ENCODE measurements at regions not wholly inside any gene's neighbourhood (a gene's known extent, or its start where the extent isn't known, plus 50 kb on each side); places are given as distances from the start of the nearest gene placed in this dataset.
A peak's percentile ranks its signal among the peaks of the same experiment; 100 is the strongest.

- no peak overlapping the region for H3K27ac ChIP-seq (ENCODE audit: low read depth, low read length)
- Mint-ChIP-seq H3K27me3 (no peaks in the 10 kb centered on the region), H3K36me3 (no peaks in the 10 kb centered on the region), H3K27ac (no peak overlapping the region), H3K4me3 (no peak overlapping the region), H3K4me1 (no peaks in the 10 kb centered on the region), H3K9me3 (peaks cover 0 to 17% (median 4%) of the 10 kb centered on the region in 8 donors)
- no peaks in the 10 kb centered on the region for H3K9me3 ChIP-seq (ENCODE audit: control insufficient read depth in 1 of 2, low read length in 2 of 2)
- DNase-seq: no peak
- H3K36me3 ChIP-seq (ENCODE audit: insufficient read depth, low read length): no peaks in the 10 kb centered on the region
- intact Hi-C loops (cut with micrococcal nuclease): loop anchor here (10.0 kb wide), 1 partner anchor 57 kb away; no protein-coding TSS in a partner anchor
- ChIA-PET POLR2A (ENCODE audit: partially characterized antibody) (no interaction called here), CTCF (ENCODE audit: partially characterized antibody) (no interaction called here)
- no peaks in the 10 kb centered on the region for H3K27me3 ChIP-seq (ENCODE audit: insufficient read depth, low read length)
- H3K4me1 ChIP-seq (ENCODE audit: insufficient read depth, low read length): no peaks in the 10 kb centered on the region
- no peak overlapping the region for H3K4me3 ChIP-seq (ENCODE audit: low read length in 2 of 2)
These were observed 70.8 kb upstream of the MEOX2 start for GRCh38 chr7:15757041-15758000.

GRCh38 chr7:15755061-15755460 lies 68.6 kb upstream of the MEOX2 start:
- ChIA-PET CTCF (ENCODE audit: partially characterized antibody) (no interaction called here), POLR2A (ENCODE audit: partially characterized antibody) (no interaction called here)
- Histone ChIP-seq H3K4me1 (ENCODE audit: insufficient read depth, low read length) (no peaks in the 10 kb centered on the region), H3K36me3 (ENCODE audit: insufficient read depth, low read length) (no peaks in the 10 kb centered on the region), H3K27ac (ENCODE audit: low read depth, low read length) (no peak overlapping the region), H3K4me3 (ENCODE audit: low read length in 2 of 2) (no peak overlapping the region), H3K27me3 (ENCODE audit: insufficient read depth, low read length) (no peaks in the 10 kb centered on the region), H3K9me3 (ENCODE audit: control insufficient read depth in 1 of 2, low read length in 2 of 2) (no peaks in the 10 kb centered on the region)
- peaks cover 0 to 18% (median 2%) of the 10 kb centered on the region in 8 donors for H3K9me3 Mint-ChIP-seq
- intact Hi-C loops (cut with micrococcal nuclease): loop anchor here (10.0 kb wide), 1 partner anchor 60 kb away; no protein-coding TSS in a partner anchor
- DNase-seq: no peak
- no peaks in the 10 kb centered on the region for H3K4me1 Mint-ChIP-seq
- no peaks in the 10 kb centered on the region for H3K36me3 Mint-ChIP-seq
- H3K4me3 Mint-ChIP-seq: no peak overlapping the region
- H3K27ac Mint-ChIP-seq: no peak overlapping the region
- no peaks in the 10 kb centered on the region for H3K27me3 Mint-ChIP-seq

DNA sequence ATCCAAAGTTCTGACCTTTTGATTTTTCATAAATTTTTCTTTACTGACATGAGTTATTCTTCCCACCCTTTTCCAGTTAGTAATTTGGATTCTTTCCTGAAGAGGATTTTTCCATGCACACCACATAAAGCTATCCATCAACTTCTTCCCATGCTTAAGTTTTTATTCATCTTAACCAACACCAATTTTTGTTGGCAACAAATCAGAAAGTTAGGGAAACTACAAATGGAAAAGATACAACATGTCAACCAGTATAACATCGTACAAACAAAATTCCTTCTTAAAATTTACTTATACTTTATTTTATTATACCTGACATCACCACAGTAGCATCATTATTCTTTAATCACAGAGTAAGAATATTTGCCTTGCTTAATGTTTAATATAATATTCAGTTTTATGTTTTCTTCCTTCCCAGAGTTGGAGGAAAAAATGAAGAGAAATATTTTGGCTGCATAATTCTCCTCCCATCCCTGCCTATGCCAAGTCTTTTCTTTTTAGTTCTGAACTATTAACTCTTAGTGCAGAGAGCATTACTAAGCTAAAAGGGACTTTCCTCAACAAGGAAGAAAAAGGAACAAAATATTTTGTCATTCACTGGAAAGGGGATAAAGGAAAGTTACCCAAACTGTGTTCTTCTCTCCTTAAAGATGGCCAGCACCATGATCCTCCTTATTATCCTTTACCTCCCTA lies 67.5 kb upstream of the MEOX2 start:
- Mint-ChIP-seq H3K4me3 (no peak overlapping the region), H3K4me1 (no peaks in the 10 kb centered on the region), H3K27me3 (no peaks in the 10 kb centered on the region), H3K27ac (no peak overlapping the region), H3K36me3 (no peaks in the 10 kb centered on the region), H3K9me3 (peaks cover 0 to 13% (median 2%) of the 10 kb centered on the region in 8 donors)
- H3K9me3 ChIP-seq (ENCODE audit: control insufficient read depth in 1 of 2, low read length in 2 of 2): no peaks in the 10 kb centered on the region
- H3K27ac ChIP-seq (ENCODE audit: low read depth, low read length): no peak overlapping the region
- CTCF ChIA-PET (ENCODE audit: partially characterized antibody): no interaction called here
- POLR2A ChIA-PET (ENCODE audit: partially characterized antibody): no interaction called here
- no peaks in the 10 kb centered on the region for H3K36me3 ChIP-seq (ENCODE audit: insufficient read depth, low read length)
- no peak for DNase-seq
- intact Hi-C loops (cut with micrococcal nuclease): loop anchor here (10.0 kb wide), 1 partner anchor 61 kb away; no protein-coding TSS in a partner anchor
- H3K4me3 ChIP-seq (ENCODE audit: low read length in 2 of 2): no peak overlapping the region
- H3K27me3 ChIP-seq (ENCODE audit: insufficient read depth, low read length): no peaks in the 10 kb centered on the region
- no peaks in the 10 kb centered on the region for H3K4me1 ChIP-seq (ENCODE audit: insufficient read depth, low read length)

GRCh38 chr7:15752377-15752776 lies 65.9 kb upstream of the MEOX2 start:
- POLR2A ChIA-PET (ENCODE audit: partially characterized antibody): no interaction called here
- no peaks in the 10 kb centered on the region for H3K4me1 Mint-ChIP-seq
- H3K4me3 Mint-ChIP-seq: no peak overlapping the region

GRCh38 chr7:15751191-15751701 lies 64.8 kb upstream of the MEOX2 start:
- Mint-ChIP-seq H3K27ac (no peak overlapping the region), H3K27me3 (no peaks in the 10 kb centered on the region), H3K36me3 (no peaks in the 10 kb centered on the region), H3K9me3 (peaks cover 0 to 13% (median 4%) of the 10 kb centered on the region in 8 donors), H3K4me3 (no peak overlapping the region), H3K4me1 (no peaks in the 10 kb centered on the region)
- H3K27ac ChIP-seq (ENCODE audit: low read depth, low read length): no peak overlapping the region
- DNase-seq: no peak
- H3K4me3 ChIP-seq (ENCODE audit: low read length in 2 of 2): no peak overlapping the region
- no peaks in the 10 kb centered on the region for H3K9me3 ChIP-seq (ENCODE audit: control insufficient read depth in 1 of 2, low read length in 2 of 2)
- POLR2A ChIA-PET (ENCODE audit: partially characterized antibody): no interaction called here
- H3K27me3 ChIP-seq (ENCODE audit: insufficient read depth, low read length): no peaks in the 10 kb centered on the region
- intact Hi-C loops (cut with micrococcal nuclease): loop anchor here (10.0 kb wide), 1 partner anchor 64 kb away; no protein-coding TSS in a partner anchor
- CTCF ChIA-PET (ENCODE audit: partially characterized antibody): no interaction called here
- no peaks in the 10 kb centered on the region for H3K4me1 ChIP-seq (ENCODE audit: insufficient read depth, low read length)
- H3K36me3 ChIP-seq (ENCODE audit: insufficient read depth, low read length): no peaks in the 10 kb centered on the region

More at GRCh38 chr7:15752377-15752776, 65.9 kb upstream of the MEOX2 start:
- Histone ChIP-seq H3K36me3 (ENCODE audit: insufficient read depth, low read length) (no peaks in the 10 kb centered on the region), H3K9me3 (ENCODE audit: control insufficient read depth in 1 of 2, low read length in 2 of 2) (no peaks in the 10 kb centered on the region), H3K27me3 (ENCODE audit: insufficient read depth, low read length) (no peaks in the 10 kb centered on the region), H3K4me3 (ENCODE audit: low read length in 2 of 2) (no peak overlapping the region), H3K27ac (ENCODE audit: low read depth, low read length) (no peak overlapping the region), H3K4me1 (ENCODE audit: insufficient read depth, low read length) (no peaks in the 10 kb centered on the region)
- intact Hi-C loops (cut with micrococcal nuclease): loop anchor here (10.0 kb wide), 1 partner anchor 62 kb away; no protein-coding TSS in a partner anchor
- Mint-ChIP-seq H3K27ac (no peak overlapping the region), H3K36me3 (no peaks in the 10 kb centered on the region), H3K27me3 (no peaks in the 10 kb centered on the region), H3K9me3 (peaks cover 0 to 13% (median 3%) of the 10 kb centered on the region in 8 donors)
- CTCF ChIA-PET (ENCODE audit: partially characterized antibody): no interaction called here
- no peak for DNase-seq

DNA sequence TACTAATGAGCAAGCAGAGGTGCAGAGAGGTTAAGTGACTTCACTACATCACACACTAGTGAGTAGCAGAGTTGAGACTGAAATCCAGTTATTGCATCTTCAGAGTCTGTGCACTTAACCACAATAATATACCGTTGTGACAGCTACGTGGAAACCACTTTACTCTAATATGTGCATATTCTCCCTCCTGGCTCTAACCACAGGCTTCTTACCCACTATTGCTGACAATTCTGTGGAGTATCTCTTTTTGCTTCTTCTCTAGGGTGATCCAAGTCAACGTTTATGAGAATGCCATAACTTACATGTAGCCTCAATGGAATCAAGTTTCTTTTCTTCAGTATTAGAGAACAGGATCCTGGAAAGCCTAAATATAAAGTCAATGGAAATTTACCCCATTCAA lies 64.2 kb upstream of the MEOX2 start:
- no peak for DNase-seq
- Mint-ChIP-seq H3K36me3 (no peaks in the 10 kb centered on the region), H3K9me3 (peaks cover 0 to 9% (median 4%) of the 10 kb centered on the region in 8 donors), H3K27me3 (no peaks in the 10 kb centered on the region), H3K4me1 (no peaks in the 10 kb centered on the region), H3K4me3 (no peak overlapping the region), H3K27ac (no peak overlapping the region)
- H3K4me1 ChIP-seq (ENCODE audit: insufficient read depth, low read length): no peaks in the 10 kb centered on the region
- no peaks in the 10 kb centered on the region for H3K27me3 ChIP-seq (ENCODE audit: insufficient read depth, low read length)
- CTCF ChIA-PET (ENCODE audit: partially characterized antibody): no interaction called here
- H3K27ac ChIP-seq (ENCODE audit: low read depth, low read length): no peak overlapping the region
- H3K36me3 ChIP-seq (ENCODE audit: insufficient read depth, low read length): no peaks in the 10 kb centered on the region
- H3K4me3 ChIP-seq (ENCODE audit: low read length in 2 of 2): no peak overlapping the region
- H3K9me3 ChIP-seq (ENCODE audit: control insufficient read depth in 1 of 2, low read length in 2 of 2): no peaks in the 10 kb centered on the region
- intact Hi-C loops (cut with micrococcal nuclease): loop anchor here (10.0 kb wide), 1 partner anchor 64 kb away; no protein-coding TSS in a partner anchor
- POLR2A ChIA-PET (ENCODE audit: partially characterized antibody): no interaction called here

DNA sequence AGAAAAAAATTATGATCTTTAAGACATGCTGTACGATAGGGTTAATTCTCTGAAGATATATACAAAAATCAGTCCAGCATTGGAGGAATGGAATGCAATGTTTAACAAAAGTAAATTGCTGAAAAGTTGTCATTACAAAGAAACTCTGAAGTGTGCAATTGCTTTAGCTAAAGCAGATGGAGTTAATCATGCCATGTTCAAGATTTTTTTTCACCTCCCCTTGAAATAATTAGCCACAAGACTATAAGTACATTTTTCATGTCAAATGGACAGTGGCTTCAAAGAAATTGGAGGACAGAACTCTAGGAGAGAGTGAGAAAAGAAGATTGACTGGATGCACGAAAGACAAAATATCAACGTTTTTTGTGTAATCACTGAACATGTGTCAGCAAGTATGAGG lies 63.1 kb upstream of the MEOX2 start:
- Mint-ChIP-seq H3K9me3 (peaks cover 0 to 6% (median 3%) of the 10 kb centered on the region in 8 donors), H3K4me1 (no peaks in the 10 kb centered on the region), H3K27me3 (no peaks in the 10 kb centered on the region), H3K4me3 (no peak overlapping the region), H3K36me3 (no peaks in the 10 kb centered on the region), H3K27ac (peak overlapping the region in 1 of 7 donors; percentile 38)
- Histone ChIP-seq H3K4me1 (ENCODE audit: insufficient read depth, low read length) (no peaks in the 10 kb centered on the region), H3K4me3 (ENCODE audit: low read length in 2 of 2) (no peak overlapping the region), H3K36me3 (ENCODE audit: insufficient read depth, low read length) (no peaks in the 10 kb centered on the region), H3K27ac (ENCODE audit: low read depth, low read length) (no peak overlapping the region), H3K27me3 (ENCODE audit: insufficient read depth, low read length) (no peaks in the 10 kb centered on the region), H3K9me3 (ENCODE audit: control insufficient read depth in 1 of 2, low read length in 2 of 2) (no peaks in the 10 kb centered on the region)
- ChIA-PET POLR2A (ENCODE audit: partially characterized antibody) (no interaction called here), CTCF (ENCODE audit: partially characterized antibody) (no interaction called here)
- DNase-seq: no peak
- intact Hi-C loops (cut with micrococcal nuclease): loop anchor here (10.0 kb wide), 1 partner anchor 65 kb away; no protein-coding TSS in a partner anchor

All from CD4-positive, alpha-beta memory T cell (primary cell).